GM10248 (cell line): ENCODE measurements at regions not wholly inside any gene's neighbourhood (a gene's known extent, or its start where the extent isn't known, plus 50 kb on each side); places are given as distances from the start of the nearest gene placed in this dataset.

Experiments used
- CTCF ChIA-PET: fragments of 300-600 bp; sonication (Branson Sonifier 250); formaldehyde crosslinking; extraction: SDS; loops from one replicate; lab custom pipeline; 2021; ENCODE audit warnings: antibody characterized with exemption; lab: Yijun Ruan, JAX
- POLR2A ChIA-PET: fragments of 350-650 bp; sonication (Branson Sonifier 250); formaldehyde crosslinking; extraction: SDS; loops from one replicate; lab custom pipeline; 2020; ENCODE audit warnings: antibody characterized with exemption; lab: Yijun Ruan, JAX
- DNase-seq: peaks from one replicate; pipeline ENCODE4 v3.0.0; 2012; ENCODE audit errors: extremely low spot score
- CTCF ChIP-seq: IDR thresholded peaks from 2 replicates; pipeline ENCODE4 v1.5.1; 2012; ENCODE audit warnings: mild to moderate bottlenecking, low read depth; ENCODE audit errors: extremely low read depth, missing control alignments, control extremely low read depth

DNA sequence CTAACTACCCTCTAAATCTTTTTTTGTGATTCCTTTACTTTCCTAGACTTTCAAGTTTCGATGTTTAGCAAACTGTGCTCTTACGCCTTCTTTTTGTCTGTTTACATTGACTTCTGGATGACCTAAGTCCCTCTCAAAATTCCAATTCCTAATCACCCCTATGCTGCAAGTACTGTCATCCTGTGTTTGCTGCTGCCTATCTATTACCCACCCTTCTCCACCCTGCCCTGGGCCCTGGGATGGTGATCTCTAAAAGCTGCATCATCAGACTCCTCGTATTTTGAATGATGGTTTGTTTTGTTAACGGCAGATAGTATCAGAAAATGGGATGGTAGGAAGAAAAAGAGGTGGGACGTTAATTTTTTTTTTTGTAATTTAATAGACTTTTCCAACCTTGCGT is 272.1 kb downstream of the DIO2 start:
- POLR2A ChIA-PET = no interaction called here
- CTCF ChIA-PET = interaction anchor here (0.6 to 1.0 kb wide), 2 partner anchors 10 to 21 kb away, joined by 3 read pairs; no protein-coding TSS in a partner anchor
- TF ChIP-seq CTCF = no peak
- no peak for DNase-seq

DNA sequence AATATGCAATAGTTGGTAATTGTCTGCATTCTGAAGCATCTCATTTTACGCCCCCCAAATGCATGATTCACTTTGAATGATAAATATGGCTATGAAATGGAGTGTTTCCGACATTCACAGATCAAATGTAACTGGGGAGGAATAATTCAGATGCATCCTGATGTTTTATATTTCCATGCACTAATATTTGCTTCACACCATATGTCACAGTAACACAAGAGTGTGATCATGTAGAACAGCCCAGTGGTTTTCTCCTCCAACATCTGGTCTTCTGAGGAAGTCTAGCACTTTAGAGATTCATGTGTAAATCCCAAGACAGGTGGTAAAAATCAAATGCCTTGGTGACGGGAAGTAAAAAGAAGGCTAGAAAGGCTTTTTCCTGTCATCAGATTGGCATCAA is 273.1 kb downstream of the DIO2 start:
- ChIA-PET CTCF (interaction anchor here (1.0 to 1.1 kb wide), 2 partner anchors 7 to 9 kb away, joined by 3 read pairs; no protein-coding TSS in a partner anchor), POLR2A (no interaction called here)
- no peak for DNase-seq
- TF ChIP-seq CTCF = no peak

- DNase-seq = no peak
- CTCF ChIA-PET = interaction anchor here (1.1 kb wide), 1 partner anchor 8 kb away, joined by 3 read pairs; no protein-coding TSS in a partner anchor
- POLR2A ChIA-PET = no interaction called here
- no peak for TF ChIP-seq CTCF
Observed at GRCh38 chr14:79937433-79937832, 273.9 kb downstream of the DIO2 start.

DNA sequence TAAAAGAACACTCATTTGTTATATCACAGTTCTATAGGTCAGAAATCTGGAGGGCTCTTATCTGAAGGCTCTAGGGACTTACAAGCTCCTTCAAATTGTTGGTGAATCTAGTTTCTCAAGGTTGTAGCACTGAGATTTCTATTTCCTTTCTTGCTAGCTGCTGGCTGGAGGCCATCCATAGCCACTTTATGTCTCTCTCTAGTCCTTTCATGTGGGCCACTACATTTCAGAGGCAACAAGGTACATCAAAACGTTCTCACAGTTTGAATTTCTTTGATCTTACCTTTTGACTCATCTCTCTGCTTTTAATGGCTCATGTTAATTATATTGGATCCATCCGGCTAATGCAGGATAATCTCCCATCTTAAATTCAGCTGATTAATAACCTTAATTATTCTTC is 286.8 kb downstream of the DIO2 start:
- no peak for TF ChIP-seq CTCF
- ChIA-PET POLR2A (no interaction called here), CTCF (interaction anchor here (1.0 kb wide), 1 partner anchor 35 kb away, joined by 3 read pairs; no protein-coding TSS in a partner anchor)
- no peak for DNase-seq

DNA sequence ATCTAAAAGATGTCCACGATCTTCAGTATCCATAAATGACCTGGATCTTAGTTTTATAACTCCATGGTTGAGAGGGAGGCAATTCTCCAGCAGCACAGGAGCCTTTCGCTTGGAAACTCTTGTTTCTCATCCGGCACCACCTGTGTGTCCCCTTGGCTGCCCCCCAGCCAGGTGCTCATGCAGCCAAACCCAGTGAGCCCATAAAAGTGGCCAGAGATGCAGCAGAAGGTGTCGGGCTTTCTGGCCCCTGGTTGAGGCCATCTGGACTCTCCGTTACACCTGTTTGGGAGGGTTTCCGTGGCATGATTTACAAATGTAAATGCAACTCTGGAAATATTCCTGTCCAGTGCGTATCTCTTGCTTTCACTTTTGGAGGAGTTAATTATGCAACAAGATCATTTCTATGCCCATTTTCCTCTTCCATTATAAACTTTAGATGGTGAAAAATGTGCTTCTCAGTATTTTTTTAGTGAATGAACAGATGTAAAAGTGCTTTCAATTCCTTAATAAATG is 291.1 kb downstream of the DIO2 start:
- no peak for TF ChIP-seq CTCF
- POLR2A ChIA-PET = no interaction called here
- CTCF ChIA-PET = no interaction called here
- DNase-seq = no peak
